GM23338 (cell line): ENCODE measurements at regions not wholly inside any gene's neighbourhood (a gene's known extent, or its start where the extent isn't known, plus 50 kb on each side); places are given as distances from the start of the nearest gene placed in this dataset.

ENCODE experiments used
- ATAC-seq: fragments of 200-7000 bp; cut with Tn5 transposase; 3 replicates; pipeline ENCODE4 v1.9.1; 2020
- DNase-seq: peaks from one replicate; pipeline ENCODE4 v3.0.0-alpha.2; 2015; ENCODE audit warnings: low spot score
- H2AFZ ChIP-seq: fragments of 200-600 bp; sonication (generic); 2 replicates; pipeline ENCODE4 v1.8.0; 2016; ENCODE audit warnings: antibody characterized with exemption, mild to moderate bottlenecking, moderate library complexity
- H3F3A ChIP-seq: fragments of 200-600 bp; sonication (generic); replicated peaks from 2 replicates; pipeline ENCODE4 v1.8.0; 2017; ENCODE audit warnings: antibody characterized with exemption, mixed run types, low read depth
- H3K27ac ChIP-seq: fragments of 200-600 bp; sonication (generic); 2 replicates; pipeline ENCODE4 v1.6.1; 2016; ENCODE audit warnings: low read depth
- H3K27me3 ChIP-seq: fragments of 200-600 bp; sonication (generic); 2 replicates; pipeline ENCODE4 v1.8.0; 2016; ENCODE audit warnings: mild to moderate bottlenecking, mixed run types, moderate library complexity; ENCODE audit not compliant: insufficient read depth
- H3K36me3 ChIP-seq: fragments of 200-600 bp; sonication (generic); 2 replicates; pipeline ENCODE4 v1.8.0; 2016; ENCODE audit warnings: mild to moderate bottlenecking; ENCODE audit not compliant: insufficient read depth
- H3K4me1 ChIP-seq: fragments of 200-600 bp; sonication (generic); 2 replicates; pipeline ENCODE4 v1.8.0; 2016; ENCODE audit warnings: mild to moderate bottlenecking, moderate library complexity; ENCODE audit not compliant: insufficient read depth
- H3K4me2 ChIP-seq: fragments of 200-600 bp; sonication (generic); 2 replicates; pipeline ENCODE4 v1.7.1; 2017; ENCODE audit warnings: mixed run types
- H3K4me3 ChIP-seq: fragments of 200-600 bp; sonication (generic); 2 replicates; pipeline ENCODE4 v1.6.1; 2016; ENCODE audit warnings: mixed run types
- H3K79me2 ChIP-seq: fragments of 200-600 bp; sonication (generic); replicated peaks from 2 replicates; pipeline ENCODE4 v1.8.0; 2017; ENCODE audit warnings: mild to moderate bottlenecking; ENCODE audit not compliant: insufficient read depth
- H3K9me2 ChIP-seq: fragments of 200-600 bp; sonication (generic); 2 replicates; pipeline ENCODE4 v1.8.0; 2017; ENCODE audit not compliant: insufficient read depth
- H4K20me1 ChIP-seq: fragments of 200-600 bp; sonication (generic); replicated peaks from 2 replicates; pipeline ENCODE4 v1.8.0; 2017; ENCODE audit warnings: mild to moderate bottlenecking; ENCODE audit not compliant: insufficient read depth
- H3K27ac Mint-ChIP-seq: 2 replicates; pipeline ENCODE4 v1.8.0; 2020; ENCODE audit warnings: inconsistent platforms, mild to moderate bottlenecking, moderate library complexity, mixed read lengths
- H3K27me3 Mint-ChIP-seq: 3 replicates; pipeline ENCODE4 v1.8.0; 2022; ENCODE audit warnings: low read depth, mild to moderate bottlenecking, moderate library complexity, mixed read lengths, inconsistent platforms; ENCODE audit not compliant: insufficient read depth, poor library complexity
- H3K36me3 Mint-ChIP-seq: 3 replicates; pipeline ENCODE4 v1.8.0; 2021; ENCODE audit warnings: low read depth, mild to moderate bottlenecking, inconsistent platforms, moderate library complexity, mixed read lengths
- H3K4me1 Mint-ChIP-seq: 3 replicates; pipeline ENCODE4 v1.8.0; 2020; ENCODE audit warnings: mild to moderate bottlenecking, inconsistent platforms, mixed read lengths
- H3K4me3 Mint-ChIP-seq: 3 replicates; pipeline ENCODE4 v1.8.0; 2021; ENCODE audit warnings: moderate library complexity, mild to moderate bottlenecking, inconsistent platforms, mixed read lengths
- H3K9me3 Mint-ChIP-seq: 3 replicates; pipeline ENCODE4 v1.8.0; 2020; ENCODE audit warnings: moderate library complexity, mild to moderate bottlenecking, inconsistent platforms, mixed read lengths
- CREB1 ChIP-seq: fragments of 250-450 bp; sonication (Bioruptor Pico); IDR thresholded peaks from 2 replicates; pipeline ENCODE4 v1.5.0; 2020; ENCODE audit warnings: low read depth, mild to moderate bottlenecking, moderate library complexity
- CTCF ChIP-seq, 2 experiments: fragments of 200-600 bp in 1 of 2; sonication (generic) in 1 of 2; conservative IDR thresholded peaks; 2 replicates each; pipeline versions ENCODE4 v1.5.1 to v1.6.1; 2016 to 2017; ENCODE audit warnings: antibody characterized with exemption in 2 of 2, low read depth in 2 of 2, mild to moderate bottlenecking in 2 of 2, moderate library complexity in 1 of 2
- ETS1 ChIP-seq: IDR thresholded peaks from 2 replicates; pipeline ENCODE4 v1.6.1; 2016; ENCODE audit warnings: antibody characterized with exemption
- EZH2 ChIP-seq: fragments of 200-600 bp; sonication (generic); IDR thresholded peaks from one replicate; pipeline ENCODE4 v1.8.0; 2017; ENCODE audit warnings: antibody characterized with exemption, mild to moderate bottlenecking, low read depth; ENCODE audit not compliant: unreplicated experiment
- EZH2phosphoT487 ChIP-seq: fragments of 200-600 bp; sonication (generic); IDR thresholded peaks from one replicate; pipeline ENCODE4 v1.8.1; 2018; ENCODE audit warnings: antibody characterized with exemption; ENCODE audit not compliant: unreplicated experiment
- JUNB ChIP-seq: IDR thresholded peaks from one replicate; pipeline ENCODE4 v1.6.1; 2016; ENCODE audit warnings: antibody characterized with exemption; ENCODE audit not compliant: unreplicated experiment
- NANOG ChIP-seq: IDR thresholded peaks from 2 replicates; pipeline ENCODE4 v1.6.1; 2016; ENCODE audit warnings: antibody characterized with exemption, borderline replicate concordance
- POLR2AphosphoS5 ChIP-seq: IDR thresholded peaks from 2 replicates; pipeline ENCODE4 v1.6.1; 2016; ENCODE audit warnings: antibody characterized with exemption, low read depth
- REST ChIP-seq: IDR thresholded peaks from one replicate; pipeline ENCODE4 v1.6.1; 2018; ENCODE audit warnings: antibody characterized with exemption; ENCODE audit not compliant: unreplicated experiment
- ZNF331 ChIP-seq: fragments of 250-450 bp; sonication (Bioruptor Pico); IDR thresholded peaks from 2 replicates; pipeline ENCODE4 v1.5.0; 2020; ENCODE audit warnings: low read depth, mild to moderate bottlenecking, moderate library complexity

- Histone ChIP-seq H3F3A (no peaks in the 10 kb centered on the region), H3K36me3 (no peaks in the 10 kb centered on the region), H3K27me3 (no peaks in the 10 kb centered on the region), H3K4me1 (no peaks in the 10 kb centered on the region), H3K79me2 (no peaks in the 10 kb centered on the region), H3K27ac (no peak overlapping the region), H3K4me3 (no peak overlapping the region), H3K4me2 (no peak overlapping the region), H3K9me2 (no peaks in the 10 kb centered on the region), H4K20me1 (no peaks in the 10 kb centered on the region), H2AFZ (no peak overlapping the region)
- no peaks in the 10 kb centered on the region for H3K27me3 Mint-ChIP-seq
- no peak overlapping the region for H3K27ac Mint-ChIP-seq
- H3K4me3 Mint-ChIP-seq = no peak overlapping the region
- no peaks in the 10 kb centered on the region for H3K4me1 Mint-ChIP-seq
- ATAC-seq (no peak), DNase-seq (no peak)
- TF ChIP-seq CTCF (conservative IDR thresholded peaks at IDR 0.05; ENCODE audit: low read depth in 2 of 2) = no peak
- TF ChIP-seq ETS1 = no peak
- no peak for TF ChIP-seq EZH2phosphoT487
- TF ChIP-seq EZH2 = no peak
- no peak for TF ChIP-seq ZNF331 (CRISPR knock-in tag)
- TF ChIP-seq JUNB = no peak
- no peak for TF ChIP-seq POLR2AphosphoS5
- no peaks in the 10 kb centered on the region for H3K36me3 Mint-ChIP-seq
- no peaks in the 10 kb centered on the region for H3K9me3 Mint-ChIP-seq
These were observed 181.2 kb upstream of the AGR3 start for GRCh38 chr7:17063045-17063383.

- H3K9me2 ChIP-seq = no peaks in the 10 kb centered on the region
- Mint-ChIP-seq H3K4me3 (no peak overlapping the region), H3K4me1 (no peaks in the 10 kb centered on the region), H3K36me3 (no peaks in the 10 kb centered on the region), H3K27me3 (no peaks in the 10 kb centered on the region), H3K9me3 (no peaks in the 10 kb centered on the region; the same call in 2 of the 3 replicates), H3K27ac (no peak overlapping the region)
- H2AFZ ChIP-seq = no peak overlapping the region
- no peak for ATAC-seq
- H4K20me1 ChIP-seq = no peaks in the 10 kb centered on the region
- no peak for DNase-seq
- H3K4me3 ChIP-seq = no peak overlapping the region
- H3K27me3 ChIP-seq = no peaks in the 10 kb centered on the region
- no peaks in the 10 kb centered on the region for H3K79me2 ChIP-seq
- H3K4me1 ChIP-seq = no peaks in the 10 kb centered on the region
- no peak overlapping the region for H3K27ac ChIP-seq
- H3K36me3 ChIP-seq = no peaks in the 10 kb centered on the region
- no peaks in the 10 kb centered on the region for H3F3A ChIP-seq
- H3K4me2 ChIP-seq = no peak overlapping the region
- TF ChIP-seq ETS1 (no peak), NANOG (no peak), EZH2 (no peak), JUNB (no peak), REST (no peak), CTCF (conservative IDR thresholded peaks at IDR 0.05; ENCODE audit: low read depth in 2 of 2) (no peak), ZNF331 (CRISPR knock-in tag) (no peak), EZH2phosphoT487 (no peak), CREB1 (CRISPR knock-in tag) (no peak), POLR2AphosphoS5 (no peak)
These were observed 185.9 kb upstream of the AGR3 start for GRCh38 chr7:17067691-17068090.
